DND-41 (cell line): ENCODE measurements at regions not wholly inside any gene's neighbourhood (a gene's known extent, or its start where the extent isn't known, plus 50 kb on each side); places are given as distances from the start of the nearest gene placed in this dataset.

ENCODE experiments used
- ATAC-seq: fragments of 200-7000 bp; cut with Tn5 transposase; 3 replicates; pipeline ENCODE4 v1.9.1; 2021; ENCODE audit warnings: low read depth; ENCODE audit not compliant: insufficient read depth
- DNase-seq: peaks from one replicate; pipeline ENCODE4 v3.0.0-alpha.2; 2020
- H2AFZ ChIP-seq: 2 replicates; pipeline ENCODE4 v1.6.0; 2012; ENCODE audit warnings: low read depth, low read length
- H3K27ac ChIP-seq: 2 replicates; pipeline ENCODE4 v1.5.1; 2012; ENCODE audit warnings: low read length, inconsistent platforms
- H3K27me3 ChIP-seq: fragments of 200-600 bp; sonication (generic); 2 replicates; pipeline ENCODE4 v1.6.0; 2012; ENCODE audit warnings: low read length, mild to moderate bottlenecking, inconsistent platforms; ENCODE audit not compliant: insufficient read depth, poor library complexity
- H3K36me3 ChIP-seq: 2 replicates; pipeline ENCODE4 v1.5.1; 2012; ENCODE audit warnings: low read length, inconsistent platforms; ENCODE audit not compliant: insufficient read depth
- H3K4me1 ChIP-seq: 2 replicates; pipeline ENCODE4 v1.5.1; 2012; ENCODE audit warnings: mild to moderate bottlenecking, low read length; ENCODE audit not compliant: insufficient read depth
- H3K4me2 ChIP-seq: 2 replicates; pipeline ENCODE4 v1.6.0; 2012; ENCODE audit warnings: mild to moderate bottlenecking, moderate library complexity, low read length, inconsistent platforms; ENCODE audit not compliant: insufficient read depth
- H3K4me3 ChIP-seq, 2 experiments: fragments of 200-600 bp in 1 of 2; shearing (Covaris generic) in 1 of 2; 2 replicates each; pipeline ENCODE4 v1.5.1; 2012 to 2016; ENCODE audit warnings: inconsistent platforms in 2 of 2, low read length in 2 of 2, mild to moderate bottlenecking in 2 of 2, low read depth in 1 of 2, moderate library complexity in 1 of 2
- H3K79me2 ChIP-seq: 2 replicates; pipeline ENCODE4 v1.6.0; 2012; ENCODE audit warnings: low read length, inconsistent platforms; ENCODE audit not compliant: insufficient read depth
- H3K9ac ChIP-seq: 2 replicates; pipeline ENCODE4 v1.6.0; 2012; ENCODE audit warnings: low read depth, mild to moderate bottlenecking, inconsistent platforms, low read length, moderate library complexity
- H3K9me3 ChIP-seq: 2 replicates; pipeline ENCODE4 v1.5.1; 2012; ENCODE audit warnings: low read length, moderate library complexity, mild to moderate bottlenecking, inconsistent platforms; ENCODE audit not compliant: insufficient read depth, severe bottlenecking
- H4K20me1 ChIP-seq: 2 replicates; pipeline ENCODE4 v1.6.0; 2012; ENCODE audit warnings: low read length; ENCODE audit not compliant: insufficient read depth
- CTCF ChIP-seq: IDR thresholded peaks from 2 replicates; pipeline ENCODE4 v1.5.1; 2012; ENCODE audit warnings: borderline replicate concordance, low read length, moderate library complexity, mild to moderate bottlenecking; ENCODE audit not compliant: poor library complexity, severe bottlenecking; ENCODE audit errors: extremely low read depth
- EZH2 ChIP-seq: IDR thresholded peaks from 3 replicates; pipeline ENCODE4 v1.6.1; 2012; ENCODE audit warnings: borderline replicate concordance, low read depth, mild to moderate bottlenecking, moderate library complexity, low read length, inconsistent platforms; ENCODE audit not compliant: severe bottlenecking

- ATAC-seq (no peak), DNase-seq (no peak)
- Histone ChIP-seq H3K9me3 (no peaks in the 10 kb centered on the region), H3K27me3 (no peaks in the 10 kb centered on the region), H3K36me3 (no peaks in the 10 kb centered on the region), H4K20me1 (no peaks in the 10 kb centered on the region), H3K9ac (no peak overlapping the region), H3K4me3 (no peak overlapping the region), H3K4me2 (no peak overlapping the region), H3K27ac (no peak overlapping the region), H3K4me1 (no peaks in the 10 kb centered on the region), H3K79me2 (no peaks in the 10 kb centered on the region), H2AFZ (no peak overlapping the region)
- TF ChIP-seq CTCF (no peak), EZH2 (no peak)
Measured at GRCh38 chr17:71649941-71650350, 470.9 kb upstream of the SOX9 start.

GRCh38 chr17:71655542-71655941 lies 465.3 kb upstream of the SOX9 start:
- DNase-seq (no peak), ATAC-seq (no peak)
- H2AFZ ChIP-seq, result no peak overlapping the region
- no peaks in the 10 kb centered on the region for H3K9me3 ChIP-seq
- no peaks in the 10 kb centered on the region for H3K4me1 ChIP-seq
- H3K4me2 ChIP-seq, result no peak overlapping the region
- no peaks in the 10 kb centered on the region for H4K20me1 ChIP-seq
- no peaks in the 10 kb centered on the region for H3K36me3 ChIP-seq
- no peak overlapping the region for H3K4me3 ChIP-seq
- no peak overlapping the region for H3K9ac ChIP-seq
- TF ChIP-seq EZH2 (no peak), CTCF (no peak)
- H3K27ac ChIP-seq, result no peak overlapping the region
- no peaks in the 10 kb centered on the region for H3K27me3 ChIP-seq
- H3K79me2 ChIP-seq, result no peaks in the 10 kb centered on the region

GRCh38 chr17:71656964-71657858 lies 463.6 kb upstream of the SOX9 start:
- Histone ChIP-seq H3K4me3 (no peak overlapping the region), H3K36me3 (no peaks in the 10 kb centered on the region), H3K27me3 (no peaks in the 10 kb centered on the region), H3K27ac (no peak overlapping the region), H4K20me1 (no peaks in the 10 kb centered on the region), H3K79me2 (no peaks in the 10 kb centered on the region), H3K9me3 (no peaks in the 10 kb centered on the region), H3K9ac (no peak overlapping the region), H3K4me1 (no peaks in the 10 kb centered on the region), H3K4me2 (no peak overlapping the region), H2AFZ (no peak overlapping the region)
- ATAC-seq (no peak), DNase-seq (no peak)
- no peak for TF ChIP-seq EZH2
- no peak for TF ChIP-seq CTCF
